Psoas muscle (tissue), 7 donors: ENCODE measurements at regions not wholly inside any gene's neighbourhood (a gene's known extent, or its start where the extent isn't known, plus 50 kb on each side); places are given as distances from the start of the nearest gene placed in this dataset.

Source experiments
- ATAC-seq, 4 donors: fragments of 200-7000 bp; cut with Tn5 transposase; one replicate each; pipeline ENCODE4 v1.9.1; 2020; ENCODE audit warnings: moderate library complexity in 3 of 4, mild to moderate bottlenecking in 2 of 4
- DNase-seq, 2 donors: peaks; one replicate each; pipeline ENCODE4 v3.0.0-alpha.2; 2020
- H3K27ac ChIP-seq: fragments of 200-600 bp; one replicate; pipeline ENCODE4 v1.8.0; 2022
- H3K27me3 ChIP-seq, 3 donors: fragments of 200-600 bp in 1 of 3; one replicate each; pipeline versions ENCODE4 v1.6.1 to v1.8.0; 2013 to 2022; ENCODE audit warnings: low read length in 2 of 3, mild to moderate bottlenecking in 2 of 3, moderate library complexity in 1 of 3; ENCODE audit not compliant: insufficient read depth in 3 of 3
- H3K36me3 ChIP-seq, 2 donors: fragments of 200-600 bp in 1 of 2; one replicate each; pipeline versions ENCODE4 v1.6.1 to v1.8.0; 2013 to 2022; ENCODE audit warnings: low read depth in 1 of 2, mild to moderate bottlenecking in 1 of 2, moderate library complexity in 1 of 2; ENCODE audit not compliant: insufficient read depth in 1 of 2
- H3K4me1 ChIP-seq: fragments of 200-600 bp; one replicate; pipeline ENCODE4 v1.8.0; 2022
- H3K4me3 ChIP-seq: fragments of 200-600 bp; one replicate; pipeline ENCODE4 v1.8.0; 2022; ENCODE audit warnings: mild to moderate bottlenecking
- H3K9me3 ChIP-seq: fragments of 200-600 bp; one replicate; pipeline ENCODE4 v1.8.0; 2022
- CTCF ChIP-seq: fragments of 200-600 bp; IDR thresholded peaks from one replicate; pipeline ENCODE4 v1.8.0; 2022; ENCODE audit warnings: antibody characterized with exemption
- WGBS, 3 donors: extraction: QIAGEN DNeasy Blood & Tissue Kit; methylation state at CpG; one replicate each; pipeline versions ENCODE4 v1.1.6 to v1.1.7; 2013; 5-methylcytosine and 5-hydroxymethylcytosine counted together
- intact Hi-C, 2 donors: fragments of 100-400 bp; cut with DNase I; formaldehyde crosslinking; loops; one replicate each; pipeline versions ENCODE4 v1.11.0 to v1.14.2; 2022
- donor health status: healthy with polysubstance abuse.
- donor health status: DM: no; HTN: no; CAD: no; lungs with moderate emphysema.
- donor health status: Bipolar disorder and iron deficiency.
- donor health status: healthy.
- donor health status: DM: yes; HTN: yes; CAD: no.
- donor health status: DM: no; HTN: no; CAD: no.
- donor health status: DM: yes; HTN: yes; CAD: no.

- 48 to 60% (median 52%) methylated on average over 5 of the region's 5 CpGs for WGBS, 3 donors
- ATAC-seq, result no peak
- H3K4me1 ChIP-seq, result no peaks in the 10 kb centered on the region
- H3K36me3 ChIP-seq, result no peaks in the 10 kb centered on the region
- no peak for DNase-seq
- no peak for TF ChIP-seq CTCF
- intact Hi-C loops, result no loop called here
- no peak overlapping the region for H3K27ac ChIP-seq
- peaks cover 7% of the 10 kb centered on the region for H3K9me3 ChIP-seq
- H3K4me3 ChIP-seq, result no peak overlapping the region
- H3K27me3 ChIP-seq, result no peaks in the 10 kb centered on the region
Measured at GRCh38 chr6:45746046-45746445, 269.6 kb downstream of the CLIC5 start.

- Histone ChIP-seq H3K27me3 (no peaks in the 10 kb centered on the region), H3K36me3 (no peaks in the 10 kb centered on the region), H3K27ac (no peak overlapping the region), H3K4me1 (no peaks in the 10 kb centered on the region), H3K9me3 (peaks cover 7% of the 10 kb centered on the region), H3K4me3 (no peak overlapping the region)
- TF ChIP-seq CTCF, result no peak
- DNase-seq, result no peak
- ATAC-seq, result no peak
- intact Hi-C loops, result no loop called here
- 87 to 92% (median 90%) methylated on average over 7 of the region's 7 CpGs for WGBS, 3 donors
Measured at GRCh38 chr6:45743028-45743615, 272.5 kb downstream of the CLIC5 start.

GRCh38 chr6:45742591-45742990 lies 273.1 kb downstream of the CLIC5 start:
- WGBS, 3 donors, result 71 to 94% (median 79%) methylated on average over 4 of the region's 4 CpGs
- ATAC-seq, result no peak
- H3K4me3 ChIP-seq, result no peak overlapping the region

GRCh38 chr6:45741437-45742171 lies 274.1 kb downstream of the CLIC5 start:
- no peaks in the 10 kb centered on the region for H3K27me3 ChIP-seq
- no peak for DNase-seq
- H3K9me3 ChIP-seq, result no peaks in the 10 kb centered on the region
- H3K36me3 ChIP-seq, result no peaks in the 10 kb centered on the region
- ATAC-seq, result peak in 3 of 4 donors; percentile 46 to 64 (median 50)
- no peaks in the 10 kb centered on the region for H3K4me1 ChIP-seq
- 30 to 45% (median 37%) methylated on average over 9 of the region's 9 CpGs for WGBS, 3 donors
- no peak overlapping the region for H3K4me3 ChIP-seq
- intact Hi-C loops, result no loop called here
- TF ChIP-seq CTCF, result no peak
- H3K27ac ChIP-seq, result no peak overlapping the region

More at GRCh38 chr6:45742591-45742990, 273.1 kb downstream of the CLIC5 start:
- intact Hi-C loops, result no loop called here
- TF ChIP-seq CTCF, result no peak
- Histone ChIP-seq H3K9me3 (peaks cover 4% of the 10 kb centered on the region), H3K4me1 (no peaks in the 10 kb centered on the region), H3K27me3 (no peaks in the 10 kb centered on the region), H3K27ac (no peak overlapping the region), H3K36me3 (no peaks in the 10 kb centered on the region)
- no peak for DNase-seq
